Stimulated activated CD8-positive, alpha-beta memory T cell treated with anti-CD3 and anti-CD28 coated beads, Interleukin-2, amount 100 ng/mL, for 48 hours (primary cell): ENCODE measurements at regions not wholly inside any gene's neighbourhood (a gene's known extent, or its start where the extent isn't known, plus 50 kb on each side); places are given as distances from the start of the nearest gene placed in this dataset.

Source experiments
- DNase-seq, 2 donors: peaks; one replicate each; pipeline ENCODE4 v3.0.0-alpha.2; 2020; ENCODE audit warnings: low read depth in 2 of 2

GRCh38 chr10:89153971-89154370 is 53.1 kb downstream of the CH25H start:
- no peak for DNase-seq

- no peak for DNase-seq
Measured at GRCh38 chr10:89153116-89153515, 54.0 kb downstream of the CH25H start.

GRCh38 chr10:89151857-89152256 is 55.3 kb downstream of the CH25H start:
- no peak for DNase-seq

DNA sequence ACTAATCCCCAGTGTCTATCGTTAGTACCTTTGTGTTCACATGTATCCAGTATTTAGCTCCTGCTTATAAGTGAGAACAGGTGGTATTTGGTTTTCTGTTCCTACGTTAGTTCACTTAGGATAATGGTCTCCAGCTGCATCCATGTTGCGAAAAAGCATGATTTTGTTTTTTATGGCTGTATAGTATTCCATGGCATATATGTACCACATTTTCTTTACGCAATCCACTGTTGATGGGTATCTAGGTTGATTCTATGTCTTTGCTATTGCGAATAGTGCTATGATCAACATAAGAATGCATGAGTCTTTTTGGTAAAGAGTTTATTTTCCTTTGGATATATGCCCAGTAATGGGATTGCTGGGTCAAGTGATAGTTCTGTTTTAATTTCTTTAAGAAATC is 59.1 kb downstream of the CH25H start:
- DNase-seq: no peak

DNA sequence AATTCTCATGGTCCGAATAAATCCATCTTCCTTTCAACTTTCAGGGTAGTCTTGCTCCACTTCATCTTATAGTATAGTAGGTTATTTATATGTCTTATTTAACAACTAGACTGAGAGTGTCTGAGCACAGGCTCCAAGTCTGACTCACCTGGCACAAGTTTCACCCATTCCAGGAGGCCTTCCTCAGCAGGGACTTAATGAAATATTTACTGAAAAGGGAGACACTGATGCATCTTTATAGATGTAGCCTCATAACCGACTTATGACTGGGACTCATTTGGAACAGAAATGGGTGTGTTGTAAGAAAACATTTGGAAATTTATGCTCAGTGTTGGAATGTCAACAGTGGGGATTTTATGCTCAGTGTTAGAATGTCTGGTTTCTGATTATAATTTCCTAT is 59.9 kb downstream of the CH25H start:
- DNase-seq: no peak

DNA sequence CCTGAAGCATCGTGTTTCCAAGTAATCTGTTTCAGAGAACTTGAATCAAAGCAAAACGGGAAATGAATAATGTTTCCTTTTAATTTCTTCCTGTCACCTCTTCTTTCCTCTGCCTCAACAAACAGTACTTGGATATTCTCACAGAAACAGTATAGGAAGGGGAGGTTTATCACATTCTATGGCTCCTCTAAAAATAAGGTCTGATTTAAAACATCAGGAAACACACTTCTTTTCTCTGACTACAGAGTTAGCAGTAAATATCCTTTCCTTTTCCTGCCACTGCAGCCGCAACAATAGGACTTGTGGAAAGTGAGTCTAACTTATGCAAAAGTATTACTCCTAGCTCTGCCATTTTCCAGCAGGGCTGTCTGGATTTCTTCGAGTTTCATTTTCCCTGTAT is 62.3 kb downstream of the CH25H start:
- DNase-seq: no peak

DNA sequence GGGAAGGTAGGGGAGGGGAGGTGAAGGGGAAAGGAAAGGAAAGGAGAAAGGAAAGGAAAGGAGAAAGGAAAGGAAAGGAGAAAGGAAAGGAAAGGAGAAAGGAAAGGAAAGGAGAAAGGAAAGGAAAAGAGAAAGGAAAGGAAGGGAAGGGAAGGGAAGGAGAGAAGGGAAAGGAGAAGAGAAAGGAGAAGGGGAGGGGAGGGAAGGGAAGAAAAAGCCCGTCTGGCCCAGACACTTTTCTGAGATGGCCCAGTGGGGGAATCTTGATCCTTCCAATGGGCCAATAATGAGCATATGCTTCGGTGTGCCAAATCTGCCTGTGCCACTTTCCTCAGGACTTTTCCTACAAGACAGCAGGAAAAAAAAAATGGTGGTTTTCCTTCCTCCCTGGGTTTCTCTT is 64.5 kb downstream of the CH25H start:
- DNase-seq: no peak

DNA sequence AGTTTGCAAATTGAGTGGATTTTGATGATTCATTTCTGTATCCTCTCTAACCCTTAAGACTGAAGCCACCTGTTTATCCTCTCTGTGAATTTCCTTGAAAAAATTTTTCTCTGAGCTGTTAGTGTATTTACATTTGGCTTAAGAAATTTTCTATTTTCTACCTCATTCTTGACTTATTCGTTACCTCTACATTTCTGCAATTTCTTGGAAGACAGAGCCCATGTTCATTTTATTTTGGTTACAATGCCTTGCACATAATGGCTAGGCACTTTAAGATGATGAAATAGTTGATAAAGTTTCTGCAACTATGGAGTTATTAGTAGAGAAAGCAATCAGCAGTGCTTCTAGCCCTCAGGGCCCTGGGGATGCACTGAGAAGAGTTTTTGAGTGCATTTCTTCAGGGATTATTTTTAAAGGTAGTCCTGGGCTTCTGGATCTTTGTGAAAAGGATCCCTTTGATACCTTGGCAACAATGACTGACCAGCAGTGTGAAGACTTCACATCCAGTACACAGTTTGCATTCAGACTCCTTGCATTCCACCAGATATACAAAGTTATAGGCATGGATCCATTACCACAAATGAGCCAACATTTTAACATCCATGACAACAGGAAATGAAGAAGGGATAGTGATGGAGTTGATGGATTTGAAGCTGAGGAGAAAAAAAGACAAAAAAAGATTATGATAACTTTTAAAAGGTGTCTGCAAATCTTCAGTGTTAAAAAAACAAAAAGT is 68.2 kb downstream of the CH25H start:
- no peak for DNase-seq

- no peak for DNase-seq
Measured at GRCh38 chr10:89134963-89135362, 72.2 kb downstream of the CH25H start.

DNA sequence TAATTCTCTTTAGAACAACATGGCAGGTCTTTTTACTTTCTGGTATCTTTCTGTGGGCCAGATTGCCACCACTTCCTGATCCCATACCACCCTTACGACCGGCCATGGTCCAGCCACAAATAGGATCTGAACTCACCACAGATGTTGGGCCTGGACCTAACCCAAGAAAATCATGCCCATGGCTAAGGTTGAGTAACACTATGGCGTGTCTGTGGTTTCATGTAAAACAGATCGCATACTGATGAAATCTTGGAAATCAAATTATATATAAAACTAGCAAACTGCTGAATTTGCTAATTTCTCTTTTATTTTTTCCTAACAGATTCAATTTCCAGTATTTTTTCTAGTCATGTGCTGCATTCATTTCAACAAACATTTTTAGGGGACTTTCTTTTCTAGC is 77.2 kb downstream of the CH25H start:
- no peak for DNase-seq

- DNase-seq: no peak
Measured at GRCh38 chr10:89122433-89123051, 84.6 kb downstream of the CH25H start.

- DNase-seq: no peak
Measured at GRCh38 chr10:89121764-89122020, 85.4 kb downstream of the CH25H start.

DNA sequence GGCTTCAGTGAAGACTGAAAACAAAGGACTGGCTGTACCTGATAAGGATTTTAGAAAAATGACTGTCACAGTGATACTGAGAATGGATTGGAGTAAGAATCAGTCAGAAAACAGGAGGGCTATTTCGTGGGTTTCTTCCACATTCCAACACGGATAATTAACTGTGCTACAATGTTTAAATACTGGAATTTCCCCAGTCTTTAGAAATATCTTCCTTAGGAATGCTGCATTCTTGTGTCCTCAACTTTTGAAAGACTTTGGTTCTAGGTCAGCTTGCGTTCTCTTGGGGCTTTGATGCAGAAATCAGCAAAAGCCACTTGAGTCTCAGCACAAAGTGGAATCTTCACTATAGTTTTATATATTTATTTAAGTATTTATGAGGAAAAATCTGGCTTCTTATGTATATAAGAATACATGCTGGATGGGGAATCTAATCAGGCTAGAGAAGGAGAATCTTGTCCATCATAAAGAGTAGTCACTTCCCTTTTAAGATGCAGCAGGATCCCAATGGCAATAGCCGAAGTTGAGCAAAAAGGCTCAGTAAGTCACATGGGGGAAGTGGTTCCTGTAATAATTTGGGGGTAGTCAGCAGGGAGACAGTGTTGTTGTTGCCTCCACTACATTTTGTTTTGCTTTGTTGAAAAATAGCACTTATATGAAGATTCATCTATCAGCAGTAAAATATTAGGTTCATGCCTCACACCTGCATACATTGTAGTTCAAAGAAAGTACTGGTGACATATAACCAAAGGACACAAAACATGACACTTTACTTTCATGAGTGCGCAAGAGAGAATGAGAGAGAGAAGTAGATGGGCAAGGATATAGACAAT is 86.0 kb downstream of the CH25H start:
- no peak for DNase-seq

DNA sequence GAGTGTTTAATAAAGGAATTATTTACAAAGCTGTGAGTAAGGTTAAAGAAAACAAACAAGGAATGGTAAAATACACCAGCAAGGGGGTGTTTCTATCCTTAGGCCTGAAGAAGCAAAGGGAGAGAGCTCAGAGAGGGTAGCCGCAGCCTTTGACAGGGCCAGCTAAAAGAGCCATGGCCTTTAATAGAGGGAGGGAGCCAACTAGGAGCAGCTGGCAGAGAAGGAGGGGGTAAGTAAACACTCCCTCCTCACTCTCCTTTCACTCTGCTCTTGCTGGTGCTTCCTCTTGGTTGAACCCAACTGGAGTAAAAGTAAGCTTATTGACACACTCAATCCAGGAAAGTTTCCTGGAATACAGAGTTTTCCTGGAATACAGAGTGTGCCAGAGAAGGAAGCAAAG is 87.5 kb downstream of the CH25H start:
- DNase-seq: no peak

DNA sequence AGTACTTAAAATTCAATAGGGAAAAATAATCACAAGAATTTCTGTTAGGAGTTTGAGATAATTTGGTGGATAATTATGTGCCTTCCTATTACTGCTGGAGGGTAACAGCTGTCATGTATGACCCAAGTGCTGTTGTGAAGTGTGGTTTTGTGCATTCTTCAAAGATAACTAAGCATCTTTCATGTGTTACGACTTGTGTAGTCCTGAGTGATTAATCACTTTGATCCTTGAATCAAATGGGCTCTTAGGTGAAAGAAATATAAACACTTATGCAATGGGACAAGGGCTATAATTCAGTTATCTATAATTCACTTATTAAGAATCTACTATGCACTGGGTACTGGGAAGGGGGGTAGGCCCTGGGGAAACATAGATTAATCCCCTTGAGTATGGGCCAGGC is 89.0 kb downstream of the CH25H start:
- no peak for DNase-seq

GRCh38 chr10:89115876-89116627 is 91.1 kb downstream of the CH25H start:
- no peak for DNase-seq

- no peak for DNase-seq
Measured at GRCh38 chr10:89114846-89115625, 92.1 kb downstream of the CH25H start.

DNA sequence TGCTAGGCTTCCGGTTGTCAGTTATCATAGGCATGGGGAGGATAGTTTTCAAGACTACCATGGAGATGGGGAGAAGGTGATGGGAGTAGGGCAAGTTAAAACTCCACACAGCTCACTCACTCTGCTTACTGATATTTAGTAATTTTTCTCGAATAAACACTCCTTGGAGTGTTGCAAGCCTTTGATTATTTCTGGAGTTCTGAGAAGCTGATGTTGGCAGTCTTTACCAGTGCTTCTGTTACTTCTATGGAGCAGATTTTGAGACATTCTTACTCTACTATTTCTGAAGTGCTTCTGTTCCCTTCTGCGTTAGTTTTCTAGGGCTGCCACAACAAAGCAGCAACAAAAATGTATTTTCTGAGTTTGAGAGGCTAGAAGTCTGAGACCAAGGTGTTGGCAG is 104.4 kb downstream of the CH25H start:
- DNase-seq: no peak

- no peak for DNase-seq
Measured at GRCh38 chr10:89101943-89102342, 105.2 kb downstream of the CH25H start.

GRCh38 chr10:89100680-89101079 is 106.4 kb downstream of the CH25H start:
- DNase-seq: no peak

DNA sequence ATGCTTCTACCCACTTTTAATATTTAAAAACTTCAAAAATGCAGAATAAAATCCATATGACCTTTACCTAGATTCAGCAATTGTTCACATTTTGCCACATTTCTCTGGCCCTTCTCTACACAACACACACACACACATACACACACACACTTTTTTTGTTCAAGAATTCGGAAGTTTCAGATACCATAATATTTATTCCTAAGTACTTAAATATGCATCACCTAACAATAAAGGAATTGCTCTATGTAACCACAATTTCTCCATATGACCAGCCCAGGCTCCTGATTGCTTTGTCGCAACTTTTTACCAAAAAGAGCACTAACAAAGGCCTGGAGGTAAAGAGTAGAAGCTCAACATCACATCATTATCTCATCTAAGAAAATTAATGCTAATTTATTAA is 106.6 kb downstream of the FAS start:
- no peak for DNase-seq
